GM12892 (cell line): ENCODE measurements at regions not wholly inside any gene's neighbourhood (a gene's known extent, or its start where the extent isn't known, plus 50 kb on each side); places are given as distances from the start of the nearest gene placed in this dataset.
A peak's percentile ranks its signal among the peaks of the same experiment; 100 is the strongest.

Experiments
- DNase-seq: peaks from one replicate; pipeline ENCODE4 v3.0.0; 2011; ENCODE audit not compliant: insufficient read length
- FAIRE-seq: peaks from 2 replicates; lab custom pipeline; 2011; peaks lifted over from hg19 to GRCh38; lab: Jason Lieb, UNC
- POLR2A ChIP-seq: IDR thresholded peaks from 2 replicates; pipeline ENCODE4 v1.6.1; 2011; ENCODE audit warnings: low read depth, low read length, control low read depth
- POLR2AphosphoS5 ChIP-seq: IDR thresholded peaks from 2 replicates; pipeline ENCODE4 v1.6.1; 2011; ENCODE audit warnings: low read depth, low read length, control low read depth
- TAF1 ChIP-seq: IDR thresholded peaks from 2 replicates; pipeline ENCODE4 v1.6.1; 2011; ENCODE audit warnings: low read depth, mild to moderate bottlenecking, control low read depth, low read length, borderline replicate concordance

DNA sequence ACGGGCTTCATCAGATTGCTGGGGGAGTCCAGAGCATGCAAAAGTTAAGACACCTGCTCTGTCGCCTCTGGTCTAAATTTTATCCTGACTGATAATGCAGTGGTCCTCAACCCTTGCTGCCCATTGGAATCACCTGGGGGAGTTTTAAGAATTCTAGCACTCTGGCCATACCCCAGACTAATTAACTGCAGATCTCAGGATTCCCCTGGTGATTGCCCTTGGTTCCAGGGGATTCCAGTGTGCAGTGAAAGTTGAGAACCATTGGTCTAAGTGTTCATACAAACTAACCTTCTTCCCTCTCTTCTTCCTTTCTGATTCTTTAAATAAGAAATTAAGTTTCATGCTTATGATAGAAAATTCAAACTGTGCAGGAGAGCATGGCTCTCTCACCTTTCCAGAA lies 105.7 kb upstream of the MGAT5 start:
- no peak for FAIRE-seq
- TF ChIP-seq POLR2AphosphoS5: no peak
- no peak for TF ChIP-seq POLR2A
- no peak for TF ChIP-seq TAF1
- no peak for DNase-seq

DNA sequence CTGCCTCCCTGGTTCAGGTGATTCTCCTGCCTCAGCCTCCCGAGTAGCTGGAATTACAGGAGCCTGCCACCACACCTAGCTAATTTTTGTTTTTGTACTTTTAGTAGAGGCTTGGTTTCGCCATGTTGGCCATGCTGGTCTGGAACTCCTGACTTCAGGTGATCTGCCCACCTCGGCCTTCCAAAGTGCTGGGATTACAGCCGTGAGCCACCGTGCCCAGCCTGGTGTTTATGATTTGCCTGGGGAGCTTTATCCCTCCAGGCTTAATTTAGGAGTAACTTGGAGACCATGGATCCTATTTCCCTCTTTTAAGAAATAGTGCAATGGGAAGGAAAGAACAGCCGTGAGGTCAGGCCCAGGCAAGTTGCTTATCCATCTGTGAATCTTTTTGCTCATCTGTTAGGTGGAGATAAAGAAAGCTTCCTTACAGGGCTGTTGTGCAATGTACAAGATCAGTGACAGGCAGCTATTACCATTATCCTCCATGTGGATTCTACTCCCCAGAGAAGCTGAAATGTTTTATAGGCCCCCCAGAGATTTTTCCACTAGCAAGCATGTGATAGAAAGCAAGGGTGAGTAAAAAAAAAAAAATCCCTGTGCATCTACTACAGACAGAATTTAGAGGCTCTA lies 104.9 kb upstream of the MGAT5 start:
- DNase-seq (no peak), FAIRE-seq (no peak)
- TF ChIP-seq POLR2AphosphoS5 (no peak), POLR2A (no peak), TAF1 (no peak)

DNA sequence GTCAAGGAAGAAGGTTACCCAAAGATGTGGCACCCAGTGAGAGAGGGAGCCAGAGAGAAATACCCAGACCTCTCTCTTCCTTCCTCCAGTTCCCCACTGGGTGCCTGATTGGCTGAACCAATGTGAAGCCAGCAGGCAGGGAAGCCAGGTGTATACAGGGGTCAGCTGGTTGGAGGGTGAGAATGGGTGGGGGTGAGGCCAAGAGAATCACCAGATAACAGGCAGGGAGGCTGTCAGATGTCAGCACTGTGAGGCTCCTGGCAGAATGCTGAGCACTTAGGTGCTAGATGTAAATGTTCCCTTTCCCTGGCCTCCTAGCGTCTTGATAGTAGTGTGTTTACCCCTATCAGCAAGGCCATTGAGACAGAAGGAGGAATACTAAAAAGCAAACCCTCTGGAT lies 104.0 kb upstream of the MGAT5 start:
- no peak for TF ChIP-seq POLR2AphosphoS5
- FAIRE-seq (no peak), DNase-seq (no peak)

DNA sequence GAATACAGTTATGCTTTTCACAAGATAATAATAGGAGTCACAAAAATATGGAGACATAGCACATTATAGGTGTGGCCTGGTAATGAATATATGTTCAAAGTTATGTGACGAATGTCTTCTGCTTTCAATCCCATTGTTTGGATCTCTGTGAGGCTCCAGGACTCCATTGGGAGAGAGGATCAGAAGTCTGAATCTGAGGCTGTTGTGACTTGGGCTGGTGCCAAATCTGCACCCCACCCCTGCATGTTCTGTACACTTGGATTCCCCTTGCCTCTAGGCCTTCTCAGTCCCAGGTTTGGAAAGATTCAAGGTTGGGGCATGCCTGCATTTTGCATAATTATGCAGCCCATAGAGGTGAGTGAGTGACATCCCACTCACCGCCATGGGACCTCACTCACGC lies 103.1 kb upstream of the MGAT5 start:
- DNase-seq (no peak), FAIRE-seq (no peak)
- no peak for TF ChIP-seq POLR2AphosphoS5
- no peak for TF ChIP-seq TAF1
- TF ChIP-seq POLR2A: no peak

DNA sequence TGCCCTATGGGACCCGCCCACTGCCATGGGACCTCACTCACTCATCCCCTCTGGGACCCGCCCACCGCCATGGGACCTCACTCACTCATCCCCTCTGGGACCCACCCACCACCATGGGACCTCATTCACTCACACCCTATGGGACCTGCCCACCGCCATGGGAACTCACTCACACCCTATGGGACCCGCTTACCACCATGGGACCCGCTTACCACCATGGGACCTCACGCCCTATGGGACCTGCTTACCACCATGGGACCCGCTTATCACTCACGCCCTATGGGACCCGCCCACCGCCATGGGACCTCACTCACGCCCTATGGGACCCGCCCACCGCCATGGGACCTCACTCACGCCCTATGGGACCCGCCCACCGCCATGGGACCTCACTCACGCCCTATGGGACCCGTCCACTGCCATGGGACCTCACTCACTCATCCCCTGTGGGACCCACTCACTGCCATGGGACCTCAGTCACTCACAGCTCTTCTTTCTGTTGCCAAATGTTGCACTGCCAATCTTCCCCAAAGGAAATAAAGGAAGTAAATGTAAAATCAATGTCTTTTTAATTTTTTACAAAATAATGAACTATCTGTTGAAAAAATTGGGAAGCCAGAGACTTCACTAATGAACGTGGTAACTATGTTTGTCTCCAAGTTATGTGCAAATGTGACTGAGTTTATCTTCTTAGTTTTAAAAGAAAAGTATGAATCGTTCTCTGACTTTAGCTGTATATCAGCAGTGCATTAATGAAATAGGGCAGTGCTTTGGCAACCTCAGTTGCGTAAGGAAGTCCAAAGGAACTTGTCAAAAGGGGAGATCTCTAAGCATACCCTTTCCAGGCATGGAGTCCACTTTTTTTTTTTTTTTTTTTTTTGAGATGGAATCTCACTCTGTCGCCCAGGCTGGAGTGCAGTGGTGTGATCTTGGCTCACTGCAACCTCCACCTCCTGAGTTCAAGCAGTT lies 101.5 kb upstream of the MGAT5 start:
- TF ChIP-seq POLR2A (no peak), POLR2AphosphoS5 (no peak)
- no peak for DNase-seq
- FAIRE-seq: no peak

DNA sequence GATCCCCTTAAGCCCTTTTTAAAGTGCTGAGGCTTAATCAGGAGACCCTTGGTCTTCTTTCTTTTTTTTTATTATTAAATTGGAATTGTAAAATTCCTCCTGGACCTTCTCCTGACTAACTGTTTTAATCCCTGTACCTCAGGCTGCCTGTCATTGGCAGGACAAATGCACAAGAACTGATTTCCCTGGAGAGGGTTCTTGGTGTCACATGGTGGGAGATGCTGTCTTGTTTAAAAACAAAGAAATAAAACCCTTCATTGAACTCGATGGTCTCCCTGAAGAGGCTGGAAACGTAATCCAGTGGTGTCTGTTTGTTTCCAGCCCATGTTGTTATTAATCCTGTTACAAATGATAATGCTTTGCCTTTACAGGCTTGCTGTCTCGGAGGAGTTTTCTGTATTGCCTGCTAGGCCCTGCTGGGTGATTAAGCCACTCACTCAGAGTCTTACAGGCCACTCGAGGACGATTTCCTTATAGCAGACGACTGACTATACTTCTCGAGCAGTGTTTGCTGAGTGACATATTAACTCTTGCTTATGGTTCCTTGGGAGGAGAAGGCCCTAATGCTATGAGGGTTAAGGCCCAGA lies 100.5 kb upstream of the MGAT5 start:
- DNase-seq: no peak
- no peak for TF ChIP-seq POLR2AphosphoS5
- peak; percentile 17 for FAIRE-seq

DNA sequence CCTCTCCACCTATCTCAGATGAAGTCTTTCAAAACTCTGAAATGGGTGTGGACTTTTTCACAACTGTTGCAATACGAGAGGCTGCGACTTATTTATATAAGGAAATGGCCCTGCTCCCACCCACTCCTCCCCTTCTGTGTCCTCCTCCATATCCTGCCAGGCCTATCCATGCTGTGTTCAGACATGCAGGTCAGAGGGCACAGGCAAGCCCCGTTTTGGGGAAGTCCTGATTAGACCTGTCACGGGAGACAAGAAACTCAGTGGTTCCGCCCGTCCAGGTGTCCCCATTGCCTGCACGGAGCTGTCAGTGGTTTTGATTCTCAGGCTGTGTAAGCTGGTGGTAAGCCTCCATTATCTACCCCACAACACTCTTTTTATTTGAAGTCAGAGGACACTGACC lies 99.6 kb upstream of the MGAT5 start:
- FAIRE-seq (no peak), DNase-seq (peak; percentile 25)
- TF ChIP-seq TAF1 (no peak), POLR2A (no peak), POLR2AphosphoS5 (no peak)

DNA sequence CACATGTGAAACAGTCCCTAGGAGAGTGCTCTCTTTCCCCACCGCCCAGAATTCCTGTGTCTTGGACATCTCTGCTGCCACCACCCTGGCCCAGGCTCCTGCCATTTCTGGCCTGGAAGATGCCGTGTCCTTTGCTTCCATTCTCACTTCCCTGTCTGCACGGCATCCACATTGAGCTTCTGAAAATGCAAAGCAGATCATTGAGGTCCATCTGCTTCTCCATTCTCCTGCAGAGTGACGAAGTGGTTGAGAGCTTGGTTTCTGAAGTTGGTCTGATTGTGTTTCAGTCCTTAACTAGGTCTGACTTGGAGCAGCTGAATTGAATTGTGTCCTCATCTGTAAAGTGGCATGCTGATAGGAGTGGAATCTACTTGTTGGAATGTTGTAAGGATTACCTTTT lies 98.7 kb upstream of the MGAT5 start:
- DNase-seq (peak; percentile 33), FAIRE-seq (peak; percentile 82)
- TF ChIP-seq POLR2AphosphoS5: no peak
- TF ChIP-seq POLR2A: no peak
- no peak for TF ChIP-seq TAF1

DNA sequence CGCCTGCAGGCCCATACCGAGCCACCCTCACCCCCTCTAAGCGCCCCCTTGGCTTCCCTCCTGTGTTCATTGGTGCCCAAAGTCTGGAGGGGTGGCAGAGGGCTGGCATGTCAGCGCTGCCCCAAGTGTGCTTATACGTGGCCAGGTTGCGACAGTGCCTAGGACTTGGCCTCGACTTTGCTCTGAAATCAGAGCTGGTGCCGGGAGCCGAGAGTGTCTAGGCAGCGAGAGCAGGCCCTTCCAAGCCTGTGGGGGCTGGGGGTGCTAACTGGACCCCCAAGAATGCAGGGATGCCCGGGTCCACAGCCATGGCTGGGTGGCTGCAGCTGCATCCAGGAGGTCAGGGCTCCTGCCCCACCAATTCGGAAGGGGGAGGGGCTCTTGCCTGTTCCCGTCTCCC lies 95.6 kb upstream of the MGAT5 start:
- TF ChIP-seq POLR2A: no peak
- no peak for TF ChIP-seq TAF1
- TF ChIP-seq POLR2AphosphoS5: no peak
- no peak for FAIRE-seq
- no peak for DNase-seq

DNA sequence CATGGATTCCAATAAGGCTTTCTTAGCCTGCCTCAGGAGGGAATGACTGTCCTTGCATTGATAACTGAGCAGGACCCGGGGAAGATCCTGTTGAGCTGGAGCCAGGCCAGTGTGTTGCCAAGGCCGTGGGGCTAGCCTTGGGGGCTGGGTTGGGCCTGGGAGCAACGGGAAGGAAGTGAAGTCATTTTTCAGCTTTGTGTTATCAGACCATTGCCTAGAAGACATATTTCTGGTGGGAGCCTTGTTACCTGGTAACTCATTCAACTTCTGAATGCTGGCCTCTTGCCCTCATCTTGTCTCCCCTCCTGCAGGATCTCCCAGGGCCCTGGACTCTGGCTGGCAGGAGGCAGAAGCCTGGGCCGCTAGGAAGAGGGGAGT lies 92.7 kb upstream of the MGAT5 start:
- DNase-seq (no peak), FAIRE-seq (no peak)
- no peak for TF ChIP-seq POLR2AphosphoS5
- no peak for TF ChIP-seq POLR2A
- TF ChIP-seq TAF1: no peak

DNA sequence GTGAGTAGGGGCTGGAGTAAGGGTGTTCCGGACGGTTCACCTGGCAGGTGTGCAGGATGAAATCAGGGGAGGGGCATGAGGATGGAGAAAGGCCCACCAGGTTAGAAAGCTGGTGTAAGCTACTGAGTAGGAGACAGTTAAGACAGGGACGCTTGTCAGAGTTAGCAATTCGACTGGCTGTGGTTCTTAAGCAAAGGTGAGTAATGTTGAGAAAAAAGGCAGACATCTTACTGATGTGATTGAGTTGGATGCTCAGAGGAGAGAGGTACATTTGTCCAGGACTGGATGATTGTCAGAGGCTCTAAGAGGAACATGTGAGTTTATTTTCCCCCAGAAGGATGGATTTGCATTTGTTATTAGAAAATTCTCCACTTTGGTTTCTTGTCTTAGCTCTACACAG lies 90.5 kb upstream of the MGAT5 start:
- no peak for FAIRE-seq
- no peak for DNase-seq
- TF ChIP-seq POLR2A: no peak
- no peak for TF ChIP-seq POLR2AphosphoS5
- TF ChIP-seq TAF1: no peak

DNA sequence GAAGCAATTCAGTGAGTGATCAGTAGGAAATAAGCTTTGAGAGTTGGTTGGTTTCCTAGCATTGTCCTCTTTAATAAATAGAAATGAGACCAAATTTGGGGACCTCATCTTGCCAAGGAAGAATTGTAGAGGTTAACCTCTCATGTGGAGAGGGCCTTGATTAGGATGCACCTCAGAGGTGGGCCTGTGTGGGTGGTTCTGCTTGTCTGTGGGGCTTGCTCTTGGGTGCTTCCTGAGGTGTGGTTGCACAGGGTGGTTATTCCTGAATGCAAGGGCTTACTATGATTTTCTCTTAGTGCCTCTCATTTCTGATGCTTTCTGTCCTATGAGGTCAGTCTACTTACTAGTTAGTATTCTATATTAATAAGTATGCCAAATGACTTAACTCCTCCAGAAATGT lies 89.6 kb upstream of the MGAT5 start:
- FAIRE-seq (no peak), DNase-seq (no peak)
- TF ChIP-seq POLR2AphosphoS5 (no peak), TAF1 (no peak), POLR2A (no peak)
